ENCODE measurements at regions not wholly inside any gene's neighbourhood (a gene's known extent, or its start where the extent isn't known, plus 50 kb on each side); places are given as distances from the start of the nearest gene placed in this dataset.

GRCh38 chr17:74153456-74153810 is 50.0 kb upstream of the RPL38 start:
- H3K9me3 Mint-ChIP-seq: no peaks in the 10 kb centered on the region
- DNase-seq (no peak), ATAC-seq (ENCODE audit: poor library complexity) (no peak)
- no peaks in the 10 kb centered on the region for H3K36me3 Mint-ChIP-seq (ENCODE audit: low read depth)
- peaks cover 45% of the 10 kb centered on the region for H3K27me3 Mint-ChIP-seq
- Histone ChIP-seq H3K9me3 (ENCODE audit: control insufficient read depth in 1 of 2, insufficient read depth in 1 of 2, low read length in 2 of 2) (peaks cover 0 to 9% of the 10 kb centered on the region in 2 experiments), H3K27me3 (ENCODE audit: control insufficient read depth in 1 of 2, insufficient read depth in 2 of 2, low read length in 2 of 2) (peaks cover 3 to 7% of the 10 kb centered on the region in 2 experiments), H3K4me3 (ENCODE audit: low read length) (no peak overlapping the region), H3K4me1 (ENCODE audit: insufficient read depth, low read length) (no peaks in the 10 kb centered on the region), H3K27ac (ENCODE audit: low read depth in 1 of 2, low read length in 2 of 2) (no peak overlapping the region), H3K36me3 (ENCODE audit: insufficient read depth, low read length) (no peaks in the 10 kb centered on the region)
- ChIA-PET POLR2A (no interaction called here), CTCF (no interaction called here)
- intact Hi-C loops (cut with DNase I, micrococcal nuclease): no loop called here
- TF ChIP-seq CTCF (IDR thresholded peaks at IDR 0.05): no peak
- H3K27ac Mint-ChIP-seq: no peak overlapping the region
- H3K4me1 Mint-ChIP-seq (ENCODE audit: low read depth): no peaks in the 10 kb centered on the region
- no peak overlapping the region for H3K4me3 Mint-ChIP-seq

All from CD4-positive, alpha-beta T cell (primary cell).